ENCODE measurements at regions not wholly inside any gene's neighbourhood (a gene's known extent, or its start where the extent isn't known, plus 50 kb on each side); places are given as distances from the start of the nearest gene placed in this dataset.

GRCh38 chr20:22412977-22413868 is 171.1 kb downstream of the FOXA2 start:
- DNase-seq (ENCODE audit: extremely low read depth in 1 of 4, low spot score in 3 of 4): no peak
- FAIRE-seq: no peak
- Histone ChIP-seq H3K9me3 (replicated peaks; ENCODE audit: control insufficient read depth, insufficient read depth, low read depth, low read length) (no peaks in the 10 kb centered on the region; the same call in 1 of the 2 replicates), H3K36me3 (ENCODE audit: control insufficient read depth, insufficient read depth, low read length) (no peaks in the 10 kb centered on the region), H3K9ac (ENCODE audit: insufficient read depth in 1 of 2, low read depth in 2 of 2, low read length in 2 of 2) (peak overlapping the region; percentile 70 to 80; a peak in 3 of 4 replicates), H3K79me2 (ENCODE audit: control insufficient read depth, insufficient read depth, low read length) (no peaks in the 10 kb centered on the region), H3K4me1 (replicated peaks in 1 of 2; ENCODE audit: control insufficient read depth in 2 of 2, insufficient read depth in 2 of 2, low read length in 2 of 2) (peaks cover 12 to 53% of the 10 kb centered on the region in 2 experiments), H4K20me1 (replicated peaks; ENCODE audit: control insufficient read depth, insufficient read depth, low read length) (no peaks in the 10 kb centered on the region), H3K27ac (ENCODE audit: extremely low read depth, low read depth, low read length) (peak overlapping the region; percentile 98), H3K4me2 (ENCODE audit: insufficient read depth, low read length) (peak overlapping the region; percentile 71), H3K9me1 (ENCODE audit: control insufficient read depth, insufficient read depth, low read length) (no peaks in the 10 kb centered on the region), H2AFZ (ENCODE audit: low read depth, low read length) (peak overlapping the region; percentile 94), H3K4me3 (no peak overlapping the region), H3K27me3 (ENCODE audit: control insufficient read depth in 2 of 2, insufficient read depth in 2 of 2, low read length in 2 of 2) (no peaks in the 10 kb centered on the region)
- no TSS peak for BruUV-seq (replicated peaks)
- intact Hi-C loops (cut with micrococcal nuclease): loop anchor here (5.0 kb wide), 1 partner anchor 719 kb away; no protein-coding TSS in a partner anchor
- POLR2A ChIA-PET: interaction anchor here (0.7 to 1.3 kb wide), 2 partner anchors 10 to 137 kb away, joined by 3 to 4 read pairs; no protein-coding TSS in a partner anchor
- peak; percentile 14; the same call in 2 of the 3 replicates for ATAC-seq
- in situ Hi-C loops (cut with MboI): no loop called here
- WGBS (ENCODE audit: insufficient coverage, low coverage, missing lambda C conversion rate): 38% methylated on average over 10 of the region's 14 CpGs
- CTCF ChIA-PET (ENCODE audit: low intra/inter-chr PET ratio): no interaction called here
- TF ChIP-seq ZNF696 (CRISPR knock-in tag; conservative IDR thresholded peaks at IDR 0.05) (no peak), ZBTB40 (IDR thresholded peaks at IDR 0.05) (no peak), ZBTB40 (CRISPR knock-in tag; IDR thresholded peaks at IDR 0.05) (no peak), ZSCAN32 (CRISPR knock-in tag; IDR thresholded peaks at IDR 0.05) (no peak), CEBPG (CRISPR knock-in tag; IDR thresholded peaks at IDR 0.05) (peak; percentile 39; the same call in 1 of the 2 replicates), CEBPG (tag; conservative IDR thresholded peaks at IDR 0.05 in 1 of 2, IDR thresholded peaks at IDR 0.05 in 1 of 2) (peak; percentile 88 to 89), NR2C1 (IDR thresholded peaks at IDR 0.05) (0 out of 2 replicates have a peak, but pooled peaks have one; percentile 12), NR2C1 (tag; IDR thresholded peaks at IDR 0.05) (no peak; the same call in 1 of the 2 replicates), ZNF589 (CRISPR knock-in tag; IDR thresholded peaks at IDR 0.05; ENCODE audit: low read depth) (peak; percentile 25; the same call in 1 of the 2 replicates), CEBPB (tag; IDR thresholded peaks at IDR 0.05) (peak; percentile 81), BHLHE40 (IDR thresholded peaks at IDR 0.05; ENCODE audit: low read length) (peak; percentile 48), ATF7 (IDR thresholded peaks at IDR 0.05) (0 out of 2 replicates have a peak, but pooled peaks have one; percentile 25), C11orf30 (IDR thresholded peaks at IDR 0.05; ENCODE audit: low read depth) (no peak)

All from K562 (cell line).